DOHH2 (cell line): ENCODE measurements at regions not wholly inside any gene's neighbourhood (a gene's known extent, or its start where the extent isn't known, plus 50 kb on each side); places are given as distances from the start of the nearest gene placed in this dataset.

Experiments
- CTCF ChIP-seq: fragments of 200-600 bp; sonication (generic); IDR thresholded peaks from one replicate; pipeline ENCODE4 v1.5.1; 2014; ENCODE audit warnings: antibody characterized with exemption, mild to moderate bottlenecking, low read depth, low read length; ENCODE audit not compliant: poor library complexity, severe bottlenecking
- EZH2phosphoT487 ChIP-seq: fragments of 200-600 bp; sonication (generic); IDR thresholded peaks from 2 replicates; pipeline ENCODE4 v1.6.1; 2017; ENCODE audit warnings: borderline replicate concordance, mild to moderate bottlenecking, antibody characterized with exemption, low read length, moderate library complexity, mixed read lengths

GRCh38 chr16:29116980-29117379 lies 132.1 kb downstream of the LAT start:
- TF ChIP-seq CTCF (no peak), EZH2phosphoT487 (no peak)
